LNCaP clone FGC (cell line): ENCODE measurements at regions not wholly inside any gene's neighbourhood (a gene's known extent, or its start where the extent isn't known, plus 50 kb on each side); places are given as distances from the start of the nearest gene placed in this dataset.

Experiments used
- DNase-seq: peaks from one replicate; pipeline ENCODE4 v3.0.0-alpha.2; 2011; ENCODE audit warnings: low read depth
- H3K4me3 ChIP-seq: 2 replicates; pipeline ENCODE4 v1.5.1; 2011; ENCODE audit warnings: mild to moderate bottlenecking, low read depth, low read length, control low read depth
- CTCF ChIP-seq: IDR thresholded peaks from 2 replicates; pipeline ENCODE4 v1.5.1; 2012; ENCODE audit warnings: mild to moderate bottlenecking; ENCODE audit not compliant: control insufficient read depth, insufficient read depth; ENCODE audit errors: extremely low read depth

- DNase-seq = no peak
- no peak for TF ChIP-seq CTCF
- no peak overlapping the region for H3K4me3 ChIP-seq
Observed at GRCh38 chr10:2130705-2131305, 393.5 kb upstream of the ADARB2 start.

GRCh38 chr10:2128991-2129390 is 391.7 kb upstream of the ADARB2 start:
- H3K4me3 ChIP-seq = no peak overlapping the region
- TF ChIP-seq CTCF = no peak
- DNase-seq = no peak

- no peak for DNase-seq
- TF ChIP-seq CTCF = no peak
Observed at GRCh38 chr10:2124135-2124534, 386.8 kb upstream of the ADARB2 start.

GRCh38 chr10:2122431-2123124 is 385.3 kb upstream of the ADARB2 start:
- no peak for TF ChIP-seq CTCF
- DNase-seq = no peak
- H3K4me3 ChIP-seq = no peak overlapping the region

More at GRCh38 chr10:2124135-2124534, 386.8 kb upstream of the ADARB2 start:
- no peak overlapping the region for H3K4me3 ChIP-seq

- no peak for TF ChIP-seq CTCF
- no peak for DNase-seq
- no peak overlapping the region for H3K4me3 ChIP-seq
Observed at GRCh38 chr10:2121929-2122328, 384.6 kb upstream of the ADARB2 start.

GRCh38 chr10:2121315-2121714 is 384.0 kb upstream of the ADARB2 start:
- no peak for DNase-seq
- no peak for TF ChIP-seq CTCF
- H3K4me3 ChIP-seq = no peak overlapping the region

- DNase-seq = no peak
- no peak overlapping the region for H3K4me3 ChIP-seq
- TF ChIP-seq CTCF = no peak
Observed at GRCh38 chr10:2120746-2121145, 383.4 kb upstream of the ADARB2 start.
